Gastroesophageal sphincter (tissue), 4 donors: ENCODE measurements at regions not wholly inside any gene's neighbourhood (a gene's known extent, or its start where the extent isn't known, plus 50 kb on each side); places are given as distances from the start of the nearest gene placed in this dataset.
"Not testable (repeated sequence)": the region's sequence is repeated elsewhere in the genome, so short reads cannot be mapped to it uniquely, and the experiment has no call there.

Experiments
- ATAC-seq: fragments of 150-250 bp; one replicate; pipeline ENCODE4 v1.9.1; 2016; ENCODE audit warnings: mild to moderate bottlenecking, moderate library complexity
- H3K27ac ChIP-seq, 4 donors: fragments of 200-600 bp; sonication (generic) in 3 of 4; 1 replicate in 3 of 4; 2 replicates in 1 of 4; pipeline ENCODE4 v1.5.1; 2016 to 2019
- H3K27me3 ChIP-seq: fragments of 200-600 bp; sonication (generic); one replicate; pipeline ENCODE4 v1.5.1; 2019
- H3K36me3 ChIP-seq, 2 donors: fragments of 200-600 bp; sonication (generic); one replicate each; pipeline ENCODE4 v1.5.1; 2019; ENCODE audit warnings: control low read depth in 1 of 2
- H3K4me1 ChIP-seq, 3 donors: fragments of 200-600 bp; sonication (generic); 1 replicate in 2 of 3; 2 replicates in 1 of 3; pipeline ENCODE4 v1.5.1; 2016 to 2019; ENCODE audit warnings: control low read depth in 2 of 3
- H3K4me3 ChIP-seq, 2 donors: fragments of 200-600 bp; sonication (generic); one replicate each; pipeline ENCODE4 v1.5.1; 2019; ENCODE audit warnings: mild to moderate bottlenecking in 1 of 2, moderate library complexity in 1 of 2
- H3K9me3 ChIP-seq, 3 donors: fragments of 200-600 bp; sonication (generic); one replicate each; pipeline ENCODE4 v1.5.1; 2017 to 2019; ENCODE audit warnings: control low read depth in 2 of 3
- EP300 ChIP-seq: sonication (generic); formaldehyde crosslinking; IDR thresholded peaks from one replicate; pipeline ENCODE4 v1.6.1; 2017; ENCODE audit warnings: antibody characterized with exemption, mild to moderate bottlenecking
- POLR2A ChIP-seq, 2 donors: fragments of 450-650 bp; IDR thresholded peaks; one replicate each; pipeline ENCODE4 v1.6.1; 2017; ENCODE audit warnings: antibody characterized with exemption in 2 of 2, mild to moderate bottlenecking in 2 of 2, moderate library complexity in 1 of 2
- POLR2AphosphoS5 ChIP-seq: sonication (generic); formaldehyde crosslinking; IDR thresholded peaks from one replicate; pipeline ENCODE4 v1.6.1; 2017; ENCODE audit warnings: antibody characterized with exemption
- WGBS, 2 donors: methylation state at CpG; one replicate each; pipeline ENCODE4 v1.1.5; 2018; ENCODE audit warnings: low coverage in 1 of 2; 5-methylcytosine and 5-hydroxymethylcytosine counted together
- TF ChIP-seq, protein P1 (sequence below), 4 experiments: fragments of 200-600 bp in 2 of 4; fragments of 450-650 bp in 2 of 4; sonication (generic) in 1 of 4; IDR thresholded peaks; one replicate each; pipeline ENCODE4 v1.5.1; 2017 to 2019; ENCODE audit warnings: antibody characterized with exemption in 4 of 4, mild to moderate bottlenecking in 2 of 4, moderate library complexity in 2 of 4

DNA sequence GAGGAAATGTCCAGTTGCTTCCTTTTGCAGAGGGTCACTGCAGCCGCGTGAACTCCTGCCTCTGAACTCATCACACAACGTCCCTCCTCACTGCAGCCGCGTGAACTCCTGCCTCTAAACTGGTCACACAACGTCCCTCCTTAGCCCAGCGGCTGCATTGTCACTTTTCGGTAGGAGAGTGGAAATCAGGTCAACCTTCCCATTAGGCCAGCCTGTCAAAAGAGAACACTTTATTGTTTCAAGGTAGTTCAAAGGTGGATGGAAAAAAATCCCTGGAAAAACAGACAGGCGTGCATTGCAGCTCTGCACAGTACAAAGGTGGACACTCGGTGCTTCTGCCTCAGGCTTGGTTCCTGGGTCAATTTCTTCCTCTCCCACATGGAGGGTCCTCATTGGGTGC is 280.2 kb downstream of the FOXL1 start:
- WGBS, 2 donors, result 42 to 49% methylated on average over 9 of the region's 10 CpGs
- Histone ChIP-seq H3K27ac (no peak overlapping the region), H3K4me1 (peaks cover 0 to 11% (median 0%) of the 10 kb centered on the region in 3 donors), H3K9me3 (no peaks in the 10 kb centered on the region), H3K4me3 (no peak overlapping the region), H3K36me3 (no peaks in the 10 kb centered on the region), H3K27me3 (peaks cover 18% of the 10 kb centered on the region)
- no peak for ATAC-seq
- TF ChIP-seq POLR2A (IDR thresholded peaks at IDR 0.05), result no peak
- TF ChIP-seq EP300, result no peak
- TF ChIP-seq, protein P1, sequence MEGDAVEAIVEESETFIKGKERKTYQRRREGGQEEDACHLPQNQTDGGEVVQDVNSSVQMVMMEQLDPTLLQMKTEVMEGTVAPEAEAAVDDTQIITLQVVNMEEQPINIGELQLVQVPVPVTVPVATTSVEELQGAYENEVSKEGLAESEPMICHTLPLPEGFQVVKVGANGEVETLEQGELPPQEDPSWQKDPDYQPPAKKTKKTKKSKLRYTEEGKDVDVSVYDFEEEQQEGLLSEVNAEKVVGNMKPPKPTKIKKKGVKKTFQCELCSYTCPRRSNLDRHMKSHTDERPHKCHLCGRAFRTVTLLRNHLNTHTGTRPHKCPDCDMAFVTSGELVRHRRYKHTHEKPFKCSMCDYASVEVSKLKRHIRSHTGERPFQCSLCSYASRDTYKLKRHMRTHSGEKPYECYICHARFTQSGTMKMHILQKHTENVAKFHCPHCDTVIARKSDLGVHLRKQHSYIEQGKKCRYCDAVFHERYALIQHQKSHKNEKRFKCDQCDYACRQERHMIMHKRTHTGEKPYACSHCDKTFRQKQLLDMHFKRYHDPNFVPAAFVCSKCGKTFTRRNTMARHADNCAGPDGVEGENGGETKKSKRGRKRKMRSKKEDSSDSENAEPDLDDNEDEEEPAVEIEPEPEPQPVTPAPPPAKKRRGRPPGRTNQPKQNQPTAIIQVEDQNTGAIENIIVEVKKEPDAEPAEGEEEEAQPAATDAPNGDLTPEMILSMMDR (IDR thresholded peaks at IDR 0.05), result no peak
- TF ChIP-seq POLR2AphosphoS5, result no peak

DNA sequence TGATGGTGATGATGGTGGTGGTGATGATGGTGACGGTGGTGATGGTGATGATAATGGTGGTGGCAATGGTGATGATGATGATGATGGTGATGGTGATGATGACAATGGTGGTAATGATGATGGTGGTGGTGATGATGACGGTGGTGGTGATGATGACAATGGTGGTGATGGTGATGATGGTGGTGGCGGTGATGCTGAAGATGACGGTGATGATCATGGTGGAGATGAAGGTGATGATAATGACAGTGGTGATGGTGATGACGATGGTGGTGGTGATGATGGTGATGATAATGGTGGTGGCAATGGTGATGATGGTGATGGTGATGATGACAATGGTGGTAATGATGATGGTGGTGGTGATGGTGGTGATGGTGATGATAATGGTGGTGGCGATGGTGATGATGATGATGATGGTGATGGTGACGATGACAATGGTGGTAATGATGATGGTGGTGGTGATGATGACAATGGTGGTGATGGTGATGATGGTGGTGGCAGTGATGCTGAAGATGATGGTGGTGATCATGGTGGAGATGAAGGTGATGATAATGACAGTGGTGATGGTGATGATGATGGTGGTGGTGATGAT is 283.0 kb downstream of the FOXL1 start:
- peaks cover 0 to 26% (median 2%) of the 10 kb centered on the region in 3 donors for H3K4me1 ChIP-seq
- WGBS, 2 donors, result 68 to 82% methylated on average over 7 of the region's 7 CpGs
- ATAC-seq, H3K4me3 ChIP-seq, H3K9me3 ChIP-seq, H3K36me3 ChIP-seq, H3K27ac ChIP-seq: not testable (repeated sequence)
- H3K27me3 ChIP-seq, result peaks cover 19% of the 10 kb centered on the region

DNA sequence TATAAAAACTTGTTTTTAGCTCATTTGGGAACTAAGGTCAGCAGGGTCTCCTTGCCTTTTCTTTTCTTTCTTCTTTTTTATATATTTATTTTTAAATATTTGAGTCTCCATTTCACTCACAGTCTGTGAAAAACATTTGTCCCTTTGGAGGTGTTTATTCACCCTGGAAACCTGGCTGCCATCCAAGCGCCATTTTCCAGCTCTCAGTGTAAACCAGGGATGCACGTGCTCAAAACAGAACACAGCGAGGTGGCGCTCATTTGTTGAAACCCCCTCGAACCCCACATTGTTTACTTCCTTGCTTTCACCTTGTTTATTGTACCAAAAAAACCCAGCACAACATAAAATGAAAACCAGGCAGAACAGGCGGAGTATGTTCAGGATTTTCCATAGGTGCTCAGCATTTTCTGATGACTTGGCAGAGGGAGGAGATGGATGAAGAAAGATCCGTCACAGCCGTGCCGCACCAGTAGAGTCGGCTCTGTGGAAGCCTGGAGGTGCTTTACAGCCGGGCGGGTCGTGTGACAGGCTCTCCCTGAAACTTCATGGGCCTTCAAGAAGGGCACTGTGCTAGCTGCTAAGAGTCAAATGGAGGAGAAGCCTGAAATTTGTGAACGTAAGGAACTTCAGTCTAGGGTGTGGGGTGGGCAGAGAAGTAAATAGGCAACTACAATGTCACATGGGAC is 284.4 kb downstream of the FOXL1 start:
- no peak for ATAC-seq
- Histone ChIP-seq H3K4me3 (no peak overlapping the region), H3K27me3 (peaks cover 11% of the 10 kb centered on the region), H3K36me3 (no peaks in the 10 kb centered on the region), H3K27ac (no peak overlapping the region), H3K9me3 (no peaks in the 10 kb centered on the region), H3K4me1 (peaks cover 0 to 33% (median 3%) of the 10 kb centered on the region in 3 donors)
- no peak for TF ChIP-seq POLR2AphosphoS5
- no peak for TF ChIP-seq POLR2A (IDR thresholded peaks at IDR 0.05)
- TF ChIP-seq EP300, result no peak
- TF ChIP-seq, protein P1 (IDR thresholded peaks at IDR 0.05), result no peak
- 22 to 60% methylated on average over 2 to 13 of the region's 14 CpGs for WGBS, 2 donors

DNA sequence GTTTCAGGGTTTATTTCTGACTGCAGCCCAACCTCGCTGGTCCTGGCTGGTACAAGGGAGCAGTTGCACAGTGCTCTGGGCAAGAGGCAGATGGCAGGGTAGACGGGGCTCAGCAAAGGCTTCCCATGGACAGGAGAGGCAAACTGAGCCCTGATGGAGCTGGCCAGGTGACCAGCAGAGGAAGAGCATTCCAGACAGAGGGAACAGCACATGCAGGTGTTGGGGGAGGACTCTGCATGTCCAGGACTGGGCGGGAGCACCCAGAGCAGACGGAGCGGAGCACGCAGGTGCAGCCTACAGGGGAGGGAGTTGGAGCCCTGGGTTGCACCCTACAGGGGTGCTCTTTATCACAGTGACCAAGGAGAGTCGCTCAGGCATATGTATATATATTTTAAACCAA is 285.3 kb downstream of the FOXL1 start:
- 95% methylated on average over 6 of the region's 7 CpGs; no CpG with 5 or more reads in 1 of the 2 donors for WGBS, 2 donors
- Histone ChIP-seq H3K27ac (no peak overlapping the region), H3K27me3 (peaks cover 19% of the 10 kb centered on the region), H3K36me3 (no peaks in the 10 kb centered on the region), H3K4me1 (peaks cover 0 to 33% (median 3%) of the 10 kb centered on the region in 3 donors), H3K9me3 (no peaks in the 10 kb centered on the region), H3K4me3 (no peak overlapping the region)
- no peak for ATAC-seq
- TF ChIP-seq POLR2AphosphoS5, result no peak
- TF ChIP-seq EP300, result no peak
- TF ChIP-seq, protein P1 (IDR thresholded peaks at IDR 0.05), result no peak
- no peak for TF ChIP-seq POLR2A (IDR thresholded peaks at IDR 0.05)

DNA sequence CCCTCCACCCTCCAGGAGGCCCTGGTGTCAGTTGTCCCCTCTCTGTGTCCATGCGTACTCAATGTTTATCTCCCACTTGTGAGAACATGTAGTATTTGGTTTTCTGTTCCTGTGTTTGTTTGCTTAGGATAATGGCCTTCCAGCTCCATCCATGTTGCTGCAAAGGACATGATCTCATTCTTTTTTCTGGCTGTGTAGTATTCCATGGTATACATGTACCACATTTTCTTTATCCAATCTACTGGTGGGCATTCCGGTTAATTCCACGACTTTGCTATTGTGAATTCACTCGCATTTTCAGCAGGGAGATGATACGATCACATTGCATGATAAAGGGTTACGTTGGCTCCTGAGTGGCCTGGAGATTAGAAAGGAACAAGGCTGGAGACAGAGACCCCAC is 286.2 kb downstream of the FOXL1 start:
- TF ChIP-seq EP300, result no peak
- no peak for TF ChIP-seq POLR2A (IDR thresholded peaks at IDR 0.05)
- TF ChIP-seq POLR2AphosphoS5, result no peak
- TF ChIP-seq, protein P1 (IDR thresholded peaks at IDR 0.05), result no peak
- ATAC-seq, result no peak
- H3K4me1 ChIP-seq, result peaks cover 0 to 33% (median 3%) of the 10 kb centered on the region in 3 donors
- H3K27ac ChIP-seq, result no peak overlapping the region
- no peak overlapping the region for H3K4me3 ChIP-seq
- H3K36me3 ChIP-seq, result no peaks in the 10 kb centered on the region
- peaks cover 24% of the 10 kb centered on the region for H3K27me3 ChIP-seq
- 93 to 96% methylated on average over 5 of the region's 6 CpGs for WGBS, 2 donors
- no peaks in the 10 kb centered on the region for H3K9me3 ChIP-seq
